ENCODE measurements at regions not wholly inside any gene's neighbourhood (a gene's known extent, or its start where the extent isn't known, plus 50 kb on each side); places are given as distances from the start of the nearest gene placed in this dataset.
"Not testable (repeated sequence)": the region's sequence is repeated elsewhere in the genome, so short reads cannot be mapped to it uniquely, and the experiment has no call there.

DNA sequence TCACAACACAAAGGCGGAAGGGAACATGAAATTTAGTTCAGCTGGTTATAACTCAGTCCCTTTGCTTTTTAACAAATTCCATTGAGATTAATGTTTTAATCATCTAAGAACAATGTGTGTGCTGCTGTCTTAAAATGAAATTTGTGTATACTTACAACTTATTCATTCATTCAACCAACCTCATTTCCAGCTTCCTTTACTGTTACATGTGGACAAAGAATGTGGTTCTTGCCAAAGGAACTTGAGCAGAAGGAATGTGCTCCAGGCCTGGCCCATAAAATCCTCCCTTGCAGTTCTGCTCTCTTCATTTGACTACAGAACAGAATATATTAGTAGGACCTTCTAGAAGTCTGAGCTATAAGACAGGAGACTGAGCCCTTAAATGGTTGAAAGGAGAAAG is 176.8 kb upstream of the GLRA2 start:
- ATAC-seq (ENCODE audit: low read depth in 2 of 2), result no peak
- no peaks in the 10 kb centered on the region for H3K4me1 Mint-ChIP-seq
- Histone ChIP-seq H3K36me3 (ENCODE audit: control insufficient read depth, insufficient read depth, low read length) (no peaks in the 10 kb centered on the region), H3K4me3 (ENCODE audit: low read depth, low read length) (no peak overlapping the region), H3K27me3 (ENCODE audit: control insufficient read depth, insufficient read depth, low read length) (no peaks in the 10 kb centered on the region), H3K9me3 (ENCODE audit: control insufficient read depth in 2 of 2, low read length in 2 of 2) (no peaks in the 10 kb centered on the region), H3K4me1 (ENCODE audit: control insufficient read depth, insufficient read depth, low read length, poor library complexity, severe bottlenecking) (no peaks in the 10 kb centered on the region), H3K27ac (ENCODE audit: insufficient read depth, low read length, poor library complexity, severe bottlenecking) (no peak overlapping the region)
- H3K4me3 Mint-ChIP-seq, result no peak overlapping the region
- no peak overlapping the region for H3K27ac Mint-ChIP-seq
- H3K36me3 Mint-ChIP-seq, result no peaks in the 10 kb centered on the region
- no peaks in the 10 kb centered on the region for H3K27me3 Mint-ChIP-seq
- DNase-seq, result no peak
- peaks cover 0 to 12% (median 0%) of the 10 kb centered on the region in 7 donors for H3K9me3 Mint-ChIP-seq

- DNase-seq, result no peak
- Histone ChIP-seq H3K4me1 (ENCODE audit: control insufficient read depth, insufficient read depth, low read length, poor library complexity, severe bottlenecking) (no peaks in the 10 kb centered on the region), H3K27ac (ENCODE audit: insufficient read depth, low read length, poor library complexity, severe bottlenecking) (no peak overlapping the region), H3K4me3 (ENCODE audit: low read depth, low read length) (no peak overlapping the region), H3K36me3 (ENCODE audit: control insufficient read depth, insufficient read depth, low read length) (no peaks in the 10 kb centered on the region), H3K9me3 (ENCODE audit: control insufficient read depth in 2 of 2, low read length in 2 of 2) (no peaks in the 10 kb centered on the region), H3K27me3 (ENCODE audit: control insufficient read depth, insufficient read depth, low read length) (no peaks in the 10 kb centered on the region)
- Mint-ChIP-seq H3K9me3 (peaks cover 0 to 10% (median 0%) of the 10 kb centered on the region in 7 donors), H3K27me3 (no peaks in the 10 kb centered on the region), H3K4me1 (no peaks in the 10 kb centered on the region), H3K27ac (no peak overlapping the region), H3K4me3 (no peak overlapping the region), H3K36me3 (no peaks in the 10 kb centered on the region)
- no peak for ATAC-seq (ENCODE audit: low read depth in 2 of 2)
These were observed 177.6 kb upstream of the GLRA2 start for GRCh38 chrX:14351611-14352303.

- no peak overlapping the region for H3K4me3 Mint-ChIP-seq
- no peak for DNase-seq
These were observed 181.8 kb upstream of the GLRA2 start for GRCh38 chrX:14347523-14347922.

GRCh38 chrX:14344172-14344940 is 185.0 kb upstream of the GLRA2 start:
- Histone ChIP-seq H3K27ac (ENCODE audit: insufficient read depth, low read length, poor library complexity, severe bottlenecking) (no peak overlapping the region), H3K4me1 (ENCODE audit: control insufficient read depth, insufficient read depth, low read length, poor library complexity, severe bottlenecking) (no peaks in the 10 kb centered on the region), H3K36me3 (ENCODE audit: control insufficient read depth, insufficient read depth, low read length) (no peaks in the 10 kb centered on the region), H3K27me3 (ENCODE audit: control insufficient read depth, insufficient read depth, low read length) (no peaks in the 10 kb centered on the region), H3K9me3 (ENCODE audit: control insufficient read depth in 2 of 2, low read length in 2 of 2) (no peaks in the 10 kb centered on the region), H3K4me3 (ENCODE audit: low read depth, low read length) (no peak overlapping the region)
- Mint-ChIP-seq H3K9me3 (peaks cover 0 to 6% (median 4%) of the 10 kb centered on the region in 7 donors), H3K27ac (no peak overlapping the region), H3K27me3 (no peaks in the 10 kb centered on the region), H3K36me3 (no peaks in the 10 kb centered on the region), H3K4me3 (no peak overlapping the region), H3K4me1 (no peaks in the 10 kb centered on the region)
- DNase-seq, result no peak
- no peak for ATAC-seq (ENCODE audit: low read depth in 2 of 2)

More at GRCh38 chrX:14347523-14347922, 181.8 kb upstream of the GLRA2 start:
- H3K27me3 Mint-ChIP-seq, result no peaks in the 10 kb centered on the region
- Histone ChIP-seq H3K27me3 (ENCODE audit: control insufficient read depth, insufficient read depth, low read length) (no peaks in the 10 kb centered on the region), H3K9me3 (ENCODE audit: control insufficient read depth in 2 of 2, low read length in 2 of 2) (no peaks in the 10 kb centered on the region), H3K4me3 (ENCODE audit: low read depth, low read length) (no peak overlapping the region), H3K36me3 (ENCODE audit: control insufficient read depth, insufficient read depth, low read length) (no peaks in the 10 kb centered on the region), H3K27ac (ENCODE audit: insufficient read depth, low read length, poor library complexity, severe bottlenecking) (no peak overlapping the region), H3K4me1 (ENCODE audit: control insufficient read depth, insufficient read depth, low read length, poor library complexity, severe bottlenecking) (no peaks in the 10 kb centered on the region)
- H3K27ac Mint-ChIP-seq, result no peak overlapping the region
- H3K9me3 Mint-ChIP-seq, result peaks cover 0 to 10% (median 5%) of the 10 kb centered on the region in 7 donors
- no peak for ATAC-seq (ENCODE audit: low read depth in 2 of 2)
- no peaks in the 10 kb centered on the region for H3K4me1 Mint-ChIP-seq
- no peaks in the 10 kb centered on the region for H3K36me3 Mint-ChIP-seq

- Histone ChIP-seq H3K27me3 (ENCODE audit: control insufficient read depth, insufficient read depth, low read length) (no peaks in the 10 kb centered on the region), H3K4me1 (ENCODE audit: control insufficient read depth, insufficient read depth, low read length, poor library complexity, severe bottlenecking) (no peaks in the 10 kb centered on the region), H3K4me3 (ENCODE audit: low read depth, low read length) (no peak overlapping the region), H3K9me3 (ENCODE audit: control insufficient read depth in 2 of 2, low read length in 2 of 2) (no peaks in the 10 kb centered on the region), H3K27ac (ENCODE audit: insufficient read depth, low read length, poor library complexity, severe bottlenecking) (no peak overlapping the region), H3K36me3 (ENCODE audit: control insufficient read depth, insufficient read depth, low read length) (no peaks in the 10 kb centered on the region)
- ATAC-seq (ENCODE audit: low read depth in 2 of 2), result no peak
- Mint-ChIP-seq H3K27me3 (no peaks in the 10 kb centered on the region), H3K4me1 (no peaks in the 10 kb centered on the region), H3K9me3 (peaks cover 0 to 2% (median 0%) of the 10 kb centered on the region in 7 donors), H3K27ac (no peak overlapping the region), H3K36me3 (no peaks in the 10 kb centered on the region), H3K4me3 (no peak overlapping the region)
- no peak for DNase-seq
These were observed 219.9 kb upstream of the GLRA2 start for GRCh38 chrX:14309431-14309830.

- not testable (repeated sequence) for H3K27ac Mint-ChIP-seq; H3K36me3 Mint-ChIP-seq; ATAC-seq (ENCODE audit: low read depth in 2 of 2); H3K4me3 Mint-ChIP-seq; H3K27me3 ChIP-seq (ENCODE audit: control insufficient read depth, insufficient read depth, low read length); H3K4me1 Mint-ChIP-seq; H3K9me3 ChIP-seq (ENCODE audit: control insufficient read depth in 2 of 2, low read length in 2 of 2); DNase-seq; H3K4me1 ChIP-seq (ENCODE audit: control insufficient read depth, insufficient read depth, low read length, poor library complexity, severe bottlenecking); H3K27me3 Mint-ChIP-seq; H3K4me3 ChIP-seq (ENCODE audit: low read depth, low read length); H3K27ac ChIP-seq (ENCODE audit: insufficient read depth, low read length, poor library complexity, severe bottlenecking); H3K36me3 ChIP-seq (ENCODE audit: control insufficient read depth, insufficient read depth, low read length); H3K9me3 Mint-ChIP-seq
These were observed 220.4 kb upstream of the GLRA2 start for GRCh38 chrX:14308976-14309375.

- H3K27me3 Mint-ChIP-seq, result no peaks in the 10 kb centered on the region
- ATAC-seq (ENCODE audit: low read depth in 2 of 2) (no peak), DNase-seq (no peak)
- H3K27me3 ChIP-seq (ENCODE audit: control insufficient read depth, insufficient read depth, low read length), result no peaks in the 10 kb centered on the region
- H3K9me3 ChIP-seq (ENCODE audit: control insufficient read depth in 2 of 2, low read length in 2 of 2), result no peaks in the 10 kb centered on the region
- H3K27ac Mint-ChIP-seq, result no peak overlapping the region
- peaks cover 0 to 2% (median 0%) of the 10 kb centered on the region in 7 donors for H3K9me3 Mint-ChIP-seq
- H3K36me3 Mint-ChIP-seq, result no peaks in the 10 kb centered on the region
- no peak overlapping the region for H3K27ac ChIP-seq (ENCODE audit: insufficient read depth, low read length, poor library complexity, severe bottlenecking)
- H3K36me3 ChIP-seq (ENCODE audit: control insufficient read depth, insufficient read depth, low read length), result no peaks in the 10 kb centered on the region
- no peaks in the 10 kb centered on the region for H3K4me1 ChIP-seq (ENCODE audit: control insufficient read depth, insufficient read depth, low read length, poor library complexity, severe bottlenecking)
- H3K4me3 ChIP-seq (ENCODE audit: low read depth, low read length), result no peak overlapping the region
- no peak overlapping the region for H3K4me3 Mint-ChIP-seq
- no peaks in the 10 kb centered on the region for H3K4me1 Mint-ChIP-seq
These were observed 225.4 kb upstream of the GLRA2 start for GRCh38 chrX:14303891-14304290.

DNA sequence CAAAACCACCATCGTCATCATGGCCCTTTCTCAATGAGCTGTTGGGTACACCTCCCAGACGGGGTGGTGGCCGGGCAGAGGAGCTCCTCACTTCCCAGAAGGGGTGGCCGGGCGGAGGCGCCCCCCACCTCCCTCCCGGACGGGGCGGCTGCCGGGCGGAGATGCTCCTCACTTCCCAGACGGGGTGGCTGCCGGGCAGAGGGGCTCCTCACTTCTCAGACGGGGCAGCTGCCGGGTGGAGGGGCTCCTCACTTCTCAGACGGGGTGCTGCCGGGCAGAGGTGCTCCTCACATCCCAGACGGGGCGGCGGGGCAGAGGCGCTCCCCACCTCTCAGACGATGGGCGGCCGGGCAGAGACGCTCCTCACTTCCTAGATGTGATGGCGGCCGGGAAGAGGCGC is 226.8 kb upstream of the GLRA2 start:
- H3K36me3 Mint-ChIP-seq; H3K9me3 ChIP-seq (ENCODE audit: control insufficient read depth in 2 of 2, low read length in 2 of 2); H3K27me3 Mint-ChIP-seq; H3K4me3 Mint-ChIP-seq; H3K27ac ChIP-seq (ENCODE audit: insufficient read depth, low read length, poor library complexity, severe bottlenecking); H3K27me3 ChIP-seq (ENCODE audit: control insufficient read depth, insufficient read depth, low read length); H3K4me3 ChIP-seq (ENCODE audit: low read depth, low read length); H3K4me1 ChIP-seq (ENCODE audit: control insufficient read depth, insufficient read depth, low read length, poor library complexity, severe bottlenecking); H3K9me3 Mint-ChIP-seq; H3K27ac Mint-ChIP-seq; H3K4me1 Mint-ChIP-seq; ATAC-seq (ENCODE audit: low read depth in 2 of 2); H3K36me3 ChIP-seq (ENCODE audit: control insufficient read depth, insufficient read depth, low read length); DNase-seq: not testable (repeated sequence)

All from CD4-positive, CD25-positive, alpha-beta regulatory T cell (primary cell).